HepG2 (cell line): ENCODE measurements at regions not wholly inside any gene's neighbourhood (a gene's known extent, or its start where the extent isn't known, plus 50 kb on each side); places are given as distances from the start of the nearest gene placed in this dataset.

Source experiments
- ATAC-seq: fragments of 200-7000 bp; cut with Tn5 transposase; 3 replicates; pipeline ENCODE4 v1.9.1; 2020; ENCODE audit warnings: mild to moderate bottlenecking, moderate library complexity
- BruUV-seq: library from RNA; stranded (reverse); fragments of 400-500 nt; replicated peaks from 2 replicates; lab custom pipeline; 2021; lab: Mats Ljungman, UMichigan
- CTCF ChIA-PET: fragments of 300-600 bp; formaldehyde crosslinking; extraction: SDS; loops from one replicate; lab custom pipeline; 2021; ENCODE audit warnings: low total read pairs, inconsistent platforms, low intra/inter-chr PET ratio; lab: Yijun Ruan, JAX
- POLR2A ChIA-PET: fragments of 350-600 bp; sonication (Branson Sonifier 250); formaldehyde crosslinking; loops from one replicate; lab custom pipeline; 2020; ENCODE audit warnings: antibody characterized with exemption, inconsistent platforms; lab: Yijun Ruan, JAX
- DNase-seq: peaks from one replicate; pipeline ENCODE4 v3.0.0-alpha.2; 2015; ENCODE audit warnings: low spot score
- FAIRE-seq: peaks from 3 replicates; lab custom pipeline; 2011; peaks lifted over from hg19 to GRCh38; lab: Jason Lieb, UNC
- H2AFZ ChIP-seq: one replicate; pipeline ENCODE4 v1.6.1; 2011; ENCODE audit warnings: low read length, inconsistent platforms
- H3K27ac ChIP-seq: fragments of 300-600 bp; 3 replicates; pipeline ENCODE4 v1.8.0; 2011; ENCODE audit warnings: mixed run types, mild to moderate bottlenecking, mixed read lengths, low read length, inconsistent platforms; ENCODE audit not compliant: insufficient read depth; ENCODE audit errors: extremely low read length
- H3K27me3 ChIP-seq, 2 experiments: fragments of 200-600 bp in 1 of 2; 2 replicates in 1 of 2; 3 replicates in 1 of 2; pipeline versions ENCODE4 v1.6.0 to v1.8.0; 2011; ENCODE audit warnings: low read length in 2 of 2, mild to moderate bottlenecking in 2 of 2, moderate library complexity in 2 of 2, inconsistent platforms in 1 of 2; ENCODE audit not compliant: insufficient read depth in 2 of 2, control insufficient read depth in 1 of 2
- H3K36me3 ChIP-seq, 2 experiments: fragments of 200-600 bp in 1 of 2; replicated peaks in 1 of 2; 2 replicates in 1 of 2; 3 replicates in 1 of 2; pipeline versions ENCODE4 v1.5.1 to v1.8.0; 2011; ENCODE audit warnings: low read length in 2 of 2, inconsistent platforms in 1 of 2; ENCODE audit not compliant: insufficient read depth in 2 of 2, control insufficient read depth in 1 of 2
- H3K4me1 ChIP-seq: 2 replicates; pipeline ENCODE4 v1.5.1; 2012; ENCODE audit warnings: low read length, inconsistent platforms; ENCODE audit not compliant: insufficient read depth
- H3K4me2 ChIP-seq: 2 replicates; pipeline ENCODE4 v1.6.0; 2011; ENCODE audit warnings: low read depth, low read length, inconsistent platforms
- H3K4me3 ChIP-seq, 3 experiments: fragments of 200-600 bp in 1 of 3; sonication (generic), shearing (Covaris generic) in 1 of 3; replicated peaks in 1 of 3; 2 replicates each; pipeline ENCODE4 v1.5.1; 2011 to 2016; ENCODE audit warnings: low read length in 3 of 3, inconsistent platforms in 2 of 3, low read depth in 2 of 3, mild to moderate bottlenecking in 2 of 3, control low read depth in 1 of 3, mixed read lengths in 1 of 3; ENCODE audit not compliant: insufficient read depth in 1 of 3
- H3K79me2 ChIP-seq: one replicate; pipeline ENCODE4 v1.6.1; 2011; ENCODE audit warnings: low read length, inconsistent platforms; ENCODE audit not compliant: insufficient read depth
- H3K9ac ChIP-seq: 2 replicates; pipeline ENCODE4 v1.6.0; 2011; ENCODE audit warnings: mild to moderate bottlenecking, low read depth, low read length, inconsistent platforms; ENCODE audit not compliant: insufficient read depth
- H3K9me3 ChIP-seq: 2 replicates; pipeline ENCODE4 v1.5.1; 2012; ENCODE audit warnings: mild to moderate bottlenecking, low read length
- H4K20me1 ChIP-seq: 2 replicates; pipeline ENCODE4 v1.6.0; 2011; ENCODE audit warnings: inconsistent platforms, mild to moderate bottlenecking, low read length, moderate library complexity; ENCODE audit not compliant: insufficient read depth
- ESRRA ChIP-seq: sonication (generic); formaldehyde crosslinking; IDR thresholded peaks from 2 replicates; pipeline ENCODE4 v1.5.1; 2020; ENCODE audit warnings: mild to moderate bottlenecking, low read depth, missing genetic modification reagents
- ISL2 ChIP-seq: sonication (generic); formaldehyde crosslinking; IDR thresholded peaks from 2 replicates; pipeline ENCODE4 v1.5.0; 2020; ENCODE audit warnings: missing genetic modification reagents
- KAT2B ChIP-seq: fragments of 150-350 bp; IDR thresholded peaks from 2 replicates; pipeline ENCODE4 v1.6.1; 2014; ENCODE audit warnings: low read depth, low read length, borderline replicate concordance
- MAFK ChIP-seq, 2 experiments: IDR thresholded peaks in 1 of 2; conservative IDR thresholded peaks in 1 of 2; 2 replicates each; pipeline ENCODE4 v1.6.1; 2011; ENCODE audit warnings: improper control_type of control experiment in 2 of 2, low read length in 2 of 2
- MIXL1 ChIP-seq: IDR thresholded peaks from 2 replicates; pipeline ENCODE4 v1.6.1; 2016
- NAIF1 ChIP-seq: sonication (generic); formaldehyde crosslinking; IDR thresholded peaks from 2 replicates; pipeline ENCODE4 v1.5.0; 2020; ENCODE audit warnings: mild to moderate bottlenecking, missing genetic modification reagents, borderline replicate concordance
- RORA ChIP-seq: sonication (generic); formaldehyde crosslinking; IDR thresholded peaks from 2 replicates; pipeline ENCODE4 v1.5.0; 2020; ENCODE audit warnings: mild to moderate bottlenecking, missing genetic modification reagents, moderate library complexity
- SATB2 ChIP-seq: sonication (generic); formaldehyde crosslinking; IDR thresholded peaks from 2 replicates; pipeline ENCODE4 v1.5.0; 2020; ENCODE audit warnings: missing genetic modification reagents
- TFAP4 ChIP-seq: sonication (generic); IDR thresholded peaks from 2 replicates; pipeline ENCODE4 v1.6.1; 2016; ENCODE audit warnings: low read depth, borderline replicate concordance
- ZC3H13 ChIP-seq: sonication (generic); formaldehyde crosslinking; IDR thresholded peaks from 2 replicates; pipeline ENCODE4 v1.8.1; 2023; ENCODE audit warnings: mild to moderate bottlenecking, missing genetic modification reagents, moderate library complexity
- ZFP90 ChIP-seq: sonication (generic); formaldehyde crosslinking; IDR thresholded peaks from 2 replicates; pipeline ENCODE4 v1.8.0; 2022; ENCODE audit warnings: missing genetic modification reagents, mild to moderate bottlenecking, inconsistent platforms, borderline replicate concordance
- ZNF337 ChIP-seq: sonication (generic); formaldehyde crosslinking; IDR thresholded peaks from 2 replicates; pipeline ENCODE4 v1.5.1; 2020; ENCODE audit warnings: missing genetic modification reagents, low read depth, mild to moderate bottlenecking, borderline replicate concordance
- ZNF446 ChIP-seq: sonication (generic); formaldehyde crosslinking; IDR thresholded peaks from 2 replicates; pipeline ENCODE4 v1.5.0; 2020; ENCODE audit warnings: mild to moderate bottlenecking, missing genetic modification reagents
- WGBS: methylation state at CpG from one replicate; pipeline ENCODE4 v1.1.6; 2017; ENCODE audit warnings: low lambda C conversion rate; 5-methylcytosine and 5-hydroxymethylcytosine counted together
- in situ Hi-C: cut with HindIII; loops from 2 replicates; pipeline ENCODE4 v1.10.0; 2017; ENCODE audit warnings: low pct_unique_long_range_greater_than_20kb; ENCODE audit not compliant: extremely low pct_ligation_motif_present
- intact Hi-C: fragments of 100-400 bp; cut with micrococcal nuclease; formaldehyde crosslinking; loops from one replicate; pipeline ENCODE4 v1.10.0; 2022; ENCODE audit not compliant: unreplicated experiment
- TF ChIP-seq, protein P1 (sequence below): sonication (generic); formaldehyde crosslinking; IDR thresholded peaks from 2 replicates; pipeline ENCODE4 v1.5.0; 2020; ENCODE audit warnings: mild to moderate bottlenecking, missing genetic modification reagents
- TF ChIP-seq, protein P2 (sequence below): sonication (generic); formaldehyde crosslinking; IDR thresholded peaks from 2 replicates; pipeline ENCODE4 v1.4.0; 2020; ENCODE audit warnings: missing genetic modification reagents

- TF ChIP-seq, protein P1, sequence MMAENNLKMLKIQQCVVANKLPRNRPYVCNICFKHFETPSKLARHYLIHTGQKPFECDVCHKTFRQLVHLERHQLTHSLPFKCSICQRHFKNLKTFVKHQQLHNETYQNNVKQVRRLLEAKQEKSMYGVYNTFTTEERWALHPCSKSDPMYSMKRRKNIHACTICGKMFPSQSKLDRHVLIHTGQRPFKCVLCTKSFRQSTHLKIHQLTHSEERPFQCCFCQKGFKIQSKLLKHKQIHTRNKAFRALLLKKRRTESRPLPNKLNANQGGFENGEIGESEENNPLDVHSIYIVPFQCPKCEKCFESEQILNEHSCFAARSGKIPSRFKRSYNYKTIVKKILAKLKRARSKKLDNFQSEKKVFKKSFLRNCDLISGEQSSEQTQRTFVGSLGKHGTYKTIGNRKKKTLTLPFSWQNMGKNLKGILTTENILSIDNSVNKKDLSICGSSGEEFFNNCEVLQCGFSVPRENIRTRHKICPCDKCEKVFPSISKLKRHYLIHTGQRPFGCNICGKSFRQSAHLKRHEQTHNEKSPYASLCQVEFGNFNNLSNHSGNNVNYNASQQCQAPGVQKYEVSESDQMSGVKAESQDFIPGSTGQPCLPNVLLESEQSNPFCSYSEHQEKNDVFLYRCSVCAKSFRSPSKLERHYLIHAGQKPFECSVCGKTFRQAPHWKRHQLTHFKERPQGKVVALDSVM (CRISPR knock-in tag), result no peak
- no peak for TF ChIP-seq RORA (CRISPR knock-in tag)
These were observed 159.6 kb upstream of the SMIM21 start (continued) for GRCh38 chr18:75587131-75587530.

DNA sequence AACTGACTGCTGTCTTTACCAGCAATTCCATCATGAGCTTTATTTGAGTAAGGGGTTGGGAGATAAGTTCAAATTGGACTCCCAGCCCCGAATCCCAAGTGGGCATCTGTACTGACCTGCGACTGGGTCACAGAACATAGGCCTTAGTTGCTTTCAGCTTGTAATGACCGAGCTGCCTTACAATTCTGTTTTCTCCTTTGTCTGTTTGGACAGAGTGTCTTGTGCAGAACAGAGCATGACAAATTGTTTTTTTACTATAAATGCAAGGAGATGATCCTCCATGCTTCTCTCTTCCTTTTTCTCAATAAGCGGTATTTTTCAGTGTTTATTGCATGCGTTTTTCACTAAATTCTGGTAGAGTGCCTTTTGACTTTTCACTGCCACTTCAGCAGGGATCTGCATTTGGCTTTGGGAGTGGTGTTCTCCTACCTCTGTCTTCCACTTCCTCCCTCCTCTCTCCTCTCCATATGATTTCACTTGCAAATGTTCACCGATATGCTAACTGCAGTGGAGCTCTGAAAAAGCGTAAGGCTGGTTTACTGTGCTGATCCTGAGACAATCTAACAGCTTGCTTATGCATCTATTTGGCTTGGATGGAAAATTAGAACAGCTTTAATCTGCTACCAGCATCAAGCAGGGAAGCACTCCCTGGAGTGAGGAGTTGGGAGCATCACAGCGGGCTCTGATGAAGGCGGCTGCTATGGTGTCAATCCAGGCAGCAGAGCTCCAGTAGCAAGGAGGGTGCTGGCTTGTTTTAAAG lies 158.8 kb upstream of the SMIM21 start:
- Histone ChIP-seq H3K4me1 (no peaks in the 10 kb centered on the region), H3K36me3 (no peaks in the 10 kb centered on the region), H3K4me2 (no peak overlapping the region), H3K9me3 (no peaks in the 10 kb centered on the region), H3K27ac (no peak overlapping the region), H3K79me2 (no peaks in the 10 kb centered on the region), H3K9ac (no peak overlapping the region), H3K4me3 (no peak overlapping the region), H4K20me1 (no peaks in the 10 kb centered on the region), H2AFZ (no peak overlapping the region), H3K27me3 (0 out of 5 replicates have a peak, but pooled peaks cover 0 to 5% of the 10 kb centered on the region in 2 experiments)
- ChIA-PET CTCF (no interaction called here), POLR2A (no interaction called here)
- DNase-seq (no peak), FAIRE-seq (no peak), ATAC-seq (no peak)
- intact Hi-C loops (no loop called here), in situ Hi-C loops (no loop called here)
- 42% methylated on average over 9 of the region's 9 CpGs for WGBS
- BruUV-seq, result no TSS peak
- TF ChIP-seq ZC3H13 (CRISPR knock-in tag) (no peak), MIXL1 (CRISPR knock-in tag) (no peak), KAT2B (no peak), ZNF446 (CRISPR knock-in tag) (no peak), ESRRA (CRISPR knock-in tag) (no peak), MAFK (conservative IDR thresholded peaks at IDR 0.05 in 1 of 2, IDR thresholded peaks at IDR 0.05 in 1 of 2; ENCODE audit: low read length in 2 of 2) (no peak), ISL2 (CRISPR knock-in tag) (no peak), NAIF1 (CRISPR knock-in tag) (no peak), TFAP4 (no peak), ZNF337 (CRISPR knock-in tag) (no peak), ZFP90 (CRISPR knock-in tag) (no peak), SATB2 (CRISPR knock-in tag) (no peak)
- TF ChIP-seq, protein P2, sequence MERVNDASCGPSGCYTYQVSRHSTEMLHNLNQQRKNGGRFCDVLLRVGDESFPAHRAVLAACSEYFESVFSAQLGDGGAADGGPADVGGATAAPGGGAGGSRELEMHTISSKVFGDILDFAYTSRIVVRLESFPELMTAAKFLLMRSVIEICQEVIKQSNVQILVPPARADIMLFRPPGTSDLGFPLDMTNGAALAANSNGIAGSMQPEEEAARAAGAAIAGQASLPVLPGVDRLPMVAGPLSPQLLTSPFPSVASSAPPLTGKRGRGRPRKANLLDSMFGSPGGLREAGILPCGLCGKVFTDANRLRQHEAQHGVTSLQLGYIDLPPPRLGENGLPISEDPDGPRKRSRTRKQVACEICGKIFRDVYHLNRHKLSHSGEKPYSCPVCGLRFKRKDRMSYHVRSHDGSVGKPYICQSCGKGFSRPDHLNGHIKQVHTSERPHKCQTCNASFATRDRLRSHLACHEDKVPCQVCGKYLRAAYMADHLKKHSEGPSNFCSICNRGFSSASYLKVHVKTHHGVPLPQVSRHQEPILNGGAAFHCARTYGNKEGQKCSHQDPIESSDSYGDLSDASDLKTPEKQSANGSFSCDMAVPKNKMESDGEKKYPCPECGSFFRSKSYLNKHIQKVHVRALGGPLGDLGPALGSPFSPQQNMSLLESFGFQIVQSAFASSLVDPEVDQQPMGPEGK (CRISPR knock-in tag), result no peak
